RWPE1 (cell line): ENCODE measurements at regions not wholly inside any gene's neighbourhood (a gene's known extent, or its start where the extent isn't known, plus 50 kb on each side); places are given as distances from the start of the nearest gene placed in this dataset.

Experiments
- CTCF ChIA-PET: fragments of 350-600 bp; sonication (Branson Sonifier 250); formaldehyde crosslinking; extraction: SDS; loops from one replicate; lab custom pipeline; 2021; lab: Yijun Ruan, JAX
- POLR2A ChIA-PET: fragments of 400-600 bp; formaldehyde crosslinking; extraction: SDS; loops from one replicate; lab custom pipeline; 2020; ENCODE audit warnings: antibody characterized with exemption; ENCODE audit not compliant: low non-redundant PET; lab: Yijun Ruan, JAX
- DNase-seq: peaks from one replicate; pipeline ENCODE4 v3.0.0; 2012; ENCODE audit warnings: low spot score
- H3K27ac ChIP-seq: fragments of 450-650 bp; 2 replicates; pipeline ENCODE4 v1.5.1; 2017
- TF ChIP-seq, protein P1 (sequence below): fragments of 450-650 bp; conservative IDR thresholded peaks from 2 replicates; pipeline ENCODE4 v1.5.1; 2017; ENCODE audit warnings: low read depth, mild to moderate bottlenecking

DNA sequence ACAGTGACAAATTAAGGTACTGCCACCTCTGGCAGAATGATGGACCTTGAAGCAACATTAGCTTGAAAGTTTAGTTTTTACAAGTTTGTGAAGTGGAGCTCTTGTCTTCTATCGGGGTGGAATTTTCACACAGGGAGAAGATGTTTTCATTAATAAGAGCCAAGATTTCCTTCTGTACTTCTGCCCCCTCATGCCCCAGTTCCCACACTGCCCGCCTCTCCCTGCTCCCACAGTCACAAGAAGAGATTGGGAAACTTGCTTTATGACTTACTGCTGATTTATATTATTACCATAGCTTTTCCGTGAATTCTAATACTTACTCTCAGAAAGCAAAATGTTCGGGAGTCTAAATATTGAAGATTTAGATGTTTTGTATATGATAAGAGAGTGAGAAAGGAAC, 539.8 kb upstream of the ARX start:
- DNase-seq = no peak
- CTCF ChIA-PET = no interaction called here
- TF ChIP-seq, protein P1, sequence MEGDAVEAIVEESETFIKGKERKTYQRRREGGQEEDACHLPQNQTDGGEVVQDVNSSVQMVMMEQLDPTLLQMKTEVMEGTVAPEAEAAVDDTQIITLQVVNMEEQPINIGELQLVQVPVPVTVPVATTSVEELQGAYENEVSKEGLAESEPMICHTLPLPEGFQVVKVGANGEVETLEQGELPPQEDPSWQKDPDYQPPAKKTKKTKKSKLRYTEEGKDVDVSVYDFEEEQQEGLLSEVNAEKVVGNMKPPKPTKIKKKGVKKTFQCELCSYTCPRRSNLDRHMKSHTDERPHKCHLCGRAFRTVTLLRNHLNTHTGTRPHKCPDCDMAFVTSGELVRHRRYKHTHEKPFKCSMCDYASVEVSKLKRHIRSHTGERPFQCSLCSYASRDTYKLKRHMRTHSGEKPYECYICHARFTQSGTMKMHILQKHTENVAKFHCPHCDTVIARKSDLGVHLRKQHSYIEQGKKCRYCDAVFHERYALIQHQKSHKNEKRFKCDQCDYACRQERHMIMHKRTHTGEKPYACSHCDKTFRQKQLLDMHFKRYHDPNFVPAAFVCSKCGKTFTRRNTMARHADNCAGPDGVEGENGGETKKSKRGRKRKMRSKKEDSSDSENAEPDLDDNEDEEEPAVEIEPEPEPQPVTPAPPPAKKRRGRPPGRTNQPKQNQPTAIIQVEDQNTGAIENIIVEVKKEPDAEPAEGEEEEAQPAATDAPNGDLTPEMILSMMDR = no peak
- H3K27ac ChIP-seq = no peak overlapping the region
- POLR2A ChIA-PET = no interaction called here

GRCh38 chrX:25558137-25558536, 542.4 kb upstream of the ARX start:
- CTCF ChIA-PET = no interaction called here
- DNase-seq = no peak

DNA sequence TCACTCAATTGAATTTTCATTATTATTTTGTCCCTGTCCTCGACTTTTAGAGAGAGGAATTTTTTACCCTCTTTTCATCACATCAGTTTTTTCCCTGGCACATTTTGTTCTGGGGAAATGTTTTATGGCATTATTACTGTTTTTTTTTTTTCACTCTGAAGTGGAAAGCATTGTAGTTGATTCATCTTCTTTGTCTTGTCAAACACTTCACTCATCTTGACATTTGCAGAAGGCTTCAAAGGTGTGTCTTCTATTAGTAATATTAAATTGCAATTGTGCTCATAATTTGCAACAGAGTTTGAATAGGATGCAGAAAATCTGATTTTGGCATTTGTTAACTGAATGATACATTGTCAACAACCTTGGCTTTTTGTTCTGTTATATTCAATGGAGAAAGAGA, 545.4 kb upstream of the ARX start:
- ChIA-PET POLR2A (no interaction called here), CTCF (interaction anchor here (0.8 kb wide), 1 partner anchor 1001 kb away, joined by 5 read pairs; no protein-coding TSS in a partner anchor)
- DNase-seq = no peak
- H3K27ac ChIP-seq = no peak overlapping the region
- TF ChIP-seq, protein P1 = no peak

More at GRCh38 chrX:25558137-25558536, 542.4 kb upstream of the ARX start:
- no peak overlapping the region for H3K27ac ChIP-seq
- TF ChIP-seq, protein P1 = no peak
- POLR2A ChIA-PET = no interaction called here

GRCh38 chrX:25573631-25574030, 557.9 kb upstream of the ARX start:
- DNase-seq = no peak
- TF ChIP-seq, protein P1 = no peak
- H3K27ac ChIP-seq = no peak overlapping the region
- ChIA-PET CTCF (interaction anchor here (0.6 kb wide), 1 partner anchor 14 kb away, joined by 3 read pairs; no protein-coding TSS in a partner anchor), POLR2A (no interaction called here)

DNA sequence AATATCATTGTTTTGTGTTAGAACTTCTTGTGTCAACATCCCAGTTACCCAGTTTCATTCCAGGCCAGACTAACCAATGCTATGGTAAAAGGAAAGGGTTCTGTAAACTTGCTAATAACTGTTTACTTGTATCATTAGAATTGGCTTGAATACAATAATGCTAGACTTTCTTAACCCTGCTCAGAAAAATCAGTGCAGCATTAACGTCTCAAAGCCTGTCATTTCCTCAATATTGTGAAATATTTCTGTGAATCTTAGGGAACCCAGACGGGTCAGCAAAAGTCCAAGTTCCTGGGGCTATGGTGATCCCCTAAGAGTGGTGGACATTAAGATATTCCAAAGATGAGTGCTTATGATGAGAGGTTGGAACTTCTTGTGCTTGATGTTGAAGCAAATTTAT, 541.2 kb upstream of the MAGEB18 start:
- no peak overlapping the region for H3K27ac ChIP-seq
- POLR2A ChIA-PET = no interaction called here

DNA sequence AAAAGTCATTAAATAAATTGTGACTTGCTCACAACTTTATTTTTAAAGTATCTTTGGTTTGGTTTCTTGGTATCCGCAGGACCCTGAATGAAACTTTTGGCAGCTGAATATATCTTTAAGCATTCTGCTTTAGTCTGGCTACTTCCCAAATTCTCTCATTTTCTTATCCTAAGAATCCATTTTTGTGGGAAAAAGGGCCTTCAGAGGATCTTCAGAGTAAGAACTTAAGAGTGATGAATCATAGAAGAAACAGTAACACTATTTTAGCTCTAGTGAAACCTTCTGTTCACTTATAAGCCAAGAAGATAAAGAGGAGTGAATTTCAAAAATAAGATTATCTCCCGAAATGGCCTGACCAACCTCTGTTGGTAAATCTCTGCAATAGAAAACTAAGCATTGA, 540.6 kb upstream of the MAGEB18 start:
- CTCF ChIA-PET = no interaction called here
- POLR2A ChIA-PET = no interaction called here
- DNase-seq = no peak
- no peak overlapping the region for H3K27ac ChIP-seq
- TF ChIP-seq, protein P1 = no peak

More for the DNA sequence above, 541.2 kb upstream of the MAGEB18 start:
- TF ChIP-seq, protein P1 = no peak
- CTCF ChIA-PET = no interaction called here
- no peak for DNase-seq

- POLR2A ChIA-PET = no interaction called here
- TF ChIP-seq, protein P1 = no peak
- no peak overlapping the region for H3K27ac ChIP-seq
- no peak for DNase-seq
- CTCF ChIA-PET = no interaction called here
Observed at GRCh38 chrX:25599061-25599460, 539.1 kb upstream of the MAGEB18 start.
